ENCODE measurements at regions not wholly inside any gene's neighbourhood (a gene's known extent, or its start where the extent isn't known, plus 50 kb on each side); places are given as distances from the start of the nearest gene placed in this dataset.

DNA sequence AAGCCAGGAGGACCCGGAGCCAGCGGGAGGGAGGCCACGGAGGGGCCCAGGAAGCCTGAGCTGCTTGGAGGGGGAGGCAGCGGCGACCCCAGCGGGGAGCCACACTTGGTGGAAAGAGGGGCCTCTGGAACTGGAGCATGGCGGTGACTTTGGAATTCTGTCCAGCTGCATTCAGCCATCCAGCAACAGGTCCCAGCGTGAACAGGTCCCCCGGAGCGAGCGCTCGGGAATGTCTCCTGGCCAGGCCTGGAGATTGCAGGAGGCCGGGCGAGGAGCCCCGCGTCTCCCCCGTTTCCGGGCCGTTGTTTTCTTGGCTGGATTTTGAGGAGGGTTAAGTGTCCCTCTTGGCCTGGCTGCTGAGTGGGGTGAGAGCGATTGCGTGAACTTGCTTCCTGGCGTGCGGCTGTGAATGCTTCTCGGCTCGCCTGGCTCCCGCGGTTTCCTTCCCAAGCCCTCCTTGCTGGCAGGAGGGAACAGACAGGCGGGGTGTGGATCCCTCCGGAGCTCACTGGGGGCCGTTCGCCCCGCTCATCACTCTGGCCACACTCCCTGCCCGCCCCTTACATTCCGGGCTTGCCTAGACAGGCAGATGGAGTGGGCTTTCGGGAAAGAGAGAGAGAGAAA lies 125.3 kb upstream of the IRX4 start:
- H3K36me3 ChIP-seq (ENCODE audit: control insufficient read depth in 2 of 2, extremely low read depth in 1 of 2, insufficient read depth in 2 of 2, low read length in 2 of 2) = no peaks in the 10 kb centered on the region
- H3K9me3 ChIP-seq (replicated peaks; ENCODE audit: control insufficient read depth, insufficient read depth, low read length) = no peaks in the 10 kb centered on the region
- FAIRE-seq = no peak
- DNase-seq (ENCODE audit: low read depth, low spot score) = no peak
- CTCF ChIA-PET = no interaction called here
- dilution Hi-C loops (cut with MboI; ENCODE audit: extremely low pct_ligation_motif_present, low sequenced_read_pairs) (no loop called here), intact Hi-C loops (cut with micrococcal nuclease) (no loop called here)
- H3K27ac ChIP-seq (ENCODE audit: insufficient read depth, low read depth, low read length) = no peak overlapping the region
- no peak overlapping the region for H3K4me3 ChIP-seq (replicated peaks in 1 of 3; ENCODE audit: insufficient read depth in 1 of 3, low read depth in 1 of 3, low read length in 3 of 3)
- H3K4me2 ChIP-seq (ENCODE audit: insufficient read depth, low read length) = no peak overlapping the region
- H4K20me1 ChIP-seq (replicated peaks; ENCODE audit: control insufficient read depth, extremely low read depth, insufficient read depth, low read length) = no peaks in the 10 kb centered on the region
- POLR2A ChIA-PET = no interaction called here
- no peak overlapping the region for H3K9ac ChIP-seq (replicated peaks; ENCODE audit: extremely low read depth, insufficient read depth, low read length)
- no TSS peak for BruUV-seq (replicated peaks)
- no peak for TF ChIP-seq POLR2A (IDR thresholded peaks at IDR 0.05; ENCODE audit: low read depth, low read length)
- TF ChIP-seq, protein P1, sequence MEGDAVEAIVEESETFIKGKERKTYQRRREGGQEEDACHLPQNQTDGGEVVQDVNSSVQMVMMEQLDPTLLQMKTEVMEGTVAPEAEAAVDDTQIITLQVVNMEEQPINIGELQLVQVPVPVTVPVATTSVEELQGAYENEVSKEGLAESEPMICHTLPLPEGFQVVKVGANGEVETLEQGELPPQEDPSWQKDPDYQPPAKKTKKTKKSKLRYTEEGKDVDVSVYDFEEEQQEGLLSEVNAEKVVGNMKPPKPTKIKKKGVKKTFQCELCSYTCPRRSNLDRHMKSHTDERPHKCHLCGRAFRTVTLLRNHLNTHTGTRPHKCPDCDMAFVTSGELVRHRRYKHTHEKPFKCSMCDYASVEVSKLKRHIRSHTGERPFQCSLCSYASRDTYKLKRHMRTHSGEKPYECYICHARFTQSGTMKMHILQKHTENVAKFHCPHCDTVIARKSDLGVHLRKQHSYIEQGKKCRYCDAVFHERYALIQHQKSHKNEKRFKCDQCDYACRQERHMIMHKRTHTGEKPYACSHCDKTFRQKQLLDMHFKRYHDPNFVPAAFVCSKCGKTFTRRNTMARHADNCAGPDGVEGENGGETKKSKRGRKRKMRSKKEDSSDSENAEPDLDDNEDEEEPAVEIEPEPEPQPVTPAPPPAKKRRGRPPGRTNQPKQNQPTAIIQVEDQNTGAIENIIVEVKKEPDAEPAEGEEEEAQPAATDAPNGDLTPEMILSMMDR (IDR thresholded peaks at IDR 0.05; ENCODE audit: extremely low read depth in 1 of 2, insufficient read depth in 1 of 2, low read depth in 1 of 2, low read length in 2 of 2) = no peak
- no peak for TF ChIP-seq POLR2AphosphoS5 (IDR thresholded peaks at IDR 0.05; ENCODE audit: insufficient read depth, low read depth, low read length)
- TF ChIP-seq MYC (IDR thresholded peaks at IDR 0.05; ENCODE audit: low read depth, low read length) = no peak
- TF ChIP-seq, protein P2, sequence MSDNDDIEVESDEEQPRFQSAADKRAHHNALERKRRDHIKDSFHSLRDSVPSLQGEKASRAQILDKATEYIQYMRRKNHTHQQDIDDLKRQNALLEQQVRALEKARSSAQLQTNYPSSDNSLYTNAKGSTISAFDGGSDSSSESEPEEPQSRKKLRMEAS (IDR thresholded peaks at IDR 0.05; ENCODE audit: insufficient read depth, insufficient read length) = no peak
- TF ChIP-seq JUN (IDR thresholded peaks at IDR 0.05; ENCODE audit: borderline replicate concordance, insufficient read depth, insufficient read length, low read depth) = no peak
- TF ChIP-seq GATA2 (IDR thresholded peaks at IDR 0.05; ENCODE audit: insufficient read depth, insufficient read length, low read depth, low read length) = no peak
- no peak for TF ChIP-seq EZH2 (IDR thresholded peaks at IDR 0.05; ENCODE audit: borderline replicate concordance, low read depth, low read length, severe bottlenecking)
- no peak for TF ChIP-seq FOS (IDR thresholded peaks at IDR 0.05; ENCODE audit: borderline replicate concordance, insufficient read depth, low read length)
- no peaks in the 10 kb centered on the region for H3K27me3 ChIP-seq (ENCODE audit: control insufficient read depth in 2 of 2, insufficient read depth in 2 of 2, low read length in 2 of 2)
- H3K79me2 ChIP-seq (ENCODE audit: control insufficient read depth, insufficient read depth, low read length) = no peaks in the 10 kb centered on the region
- H3K9me1 ChIP-seq (replicated peaks; ENCODE audit: control insufficient read depth, extremely low read depth, insufficient read depth, low read length) = no peaks in the 10 kb centered on the region
- no peak overlapping the region for H2AFZ ChIP-seq (ENCODE audit: low read depth, low read length)
- H3K4me1 ChIP-seq (ENCODE audit: control insufficient read depth, extremely low read depth, insufficient read depth, low read length) = no peaks in the 10 kb centered on the region

Measured in endothelial cell of umbilical vein (primary cell).